IPS DF 6.9 (cell line): ENCODE measurements at regions not wholly inside any gene's neighbourhood (a gene's known extent, or its start where the extent isn't known, plus 50 kb on each side); places are given as distances from the start of the nearest gene placed in this dataset.

Source experiments
- DNase-seq: peaks from one replicate; pipeline ENCODE4 v3.0.0-alpha.2; 2013; ENCODE audit warnings: low read depth, low spot score
- H3K27ac ChIP-seq: one replicate; pipeline ENCODE4 v1.5.1; 2013; ENCODE audit warnings: low read length, control low read depth
- H3K27me3 ChIP-seq: 2 replicates; pipeline ENCODE4 v1.6.1; 2013; ENCODE audit warnings: mild to moderate bottlenecking, low read length; ENCODE audit not compliant: control insufficient read depth, insufficient read depth
- H3K36me3 ChIP-seq: 2 replicates; pipeline ENCODE4 v1.6.1; 2013; ENCODE audit warnings: low read length; ENCODE audit not compliant: control insufficient read depth, insufficient read depth
- H3K4me1 ChIP-seq: 2 replicates; pipeline ENCODE4 v1.6.1; 2013; ENCODE audit warnings: low read length; ENCODE audit not compliant: control insufficient read depth, insufficient read depth
- H3K4me3 ChIP-seq: 2 replicates; pipeline ENCODE4 v1.5.1; 2013; ENCODE audit warnings: mild to moderate bottlenecking, low read length
- H3K9me3 ChIP-seq: 2 replicates; pipeline ENCODE4 v1.6.1; 2013; ENCODE audit warnings: low read length, inconsistent platforms; ENCODE audit not compliant: control insufficient read depth, insufficient read depth
- WGBS: extraction: QIAGEN DNeasy Blood & Tissue Kit; methylation state at CpG from one replicate; pipeline ENCODE4 v1.1.7; 2013; ENCODE audit warnings: mixed read lengths, missing lambda C conversion rate; ENCODE audit not compliant: insufficient read length, insufficient coverage; 5-methylcytosine and 5-hydroxymethylcytosine counted together

GRCh38 chr18:24663026-24663425 lies 202.6 kb downstream of the HRH4 start:
- Histone ChIP-seq H3K27me3 (no peaks in the 10 kb centered on the region), H3K27ac (no peak overlapping the region), H3K9me3 (no peaks in the 10 kb centered on the region), H3K4me3 (no peak overlapping the region), H3K4me1 (no peaks in the 10 kb centered on the region; the same call in 1 of the 2 replicates), H3K36me3 (no peaks in the 10 kb centered on the region)
- WGBS, result no CpG with 5 or more reads among the region's 5 CpGs
- DNase-seq, result no peak

DNA sequence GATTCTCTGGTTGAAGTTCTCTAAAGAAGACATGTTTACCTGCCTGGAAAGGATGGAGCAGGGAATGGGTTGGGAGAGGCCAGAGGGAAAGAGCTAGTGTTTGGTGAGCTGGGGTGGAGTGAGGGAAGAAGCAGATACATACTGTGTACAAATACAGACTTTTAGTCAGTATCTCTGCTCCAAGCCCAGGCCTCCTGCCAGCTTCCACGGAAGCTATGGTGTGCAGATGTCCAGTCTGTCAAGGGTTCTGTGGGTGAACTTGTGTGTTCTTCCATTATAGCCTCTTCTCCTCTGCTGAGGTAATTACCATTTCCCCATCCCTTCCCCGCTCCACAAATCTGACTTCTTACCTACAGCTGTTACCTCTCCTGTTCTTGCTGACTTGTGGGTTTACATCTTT lies 208.6 kb downstream of the HRH4 start:
- no CpG with 5 or more reads among the region's 2 CpGs for WGBS
- no peaks in the 10 kb centered on the region for H3K27me3 ChIP-seq
- no peak overlapping the region for H3K27ac ChIP-seq
- no peaks in the 10 kb centered on the region for H3K36me3 ChIP-seq
- H3K4me3 ChIP-seq, result no peak overlapping the region
- H3K4me1 ChIP-seq, result no peaks in the 10 kb centered on the region
- no peaks in the 10 kb centered on the region for H3K9me3 ChIP-seq
- no peak for DNase-seq

DNA sequence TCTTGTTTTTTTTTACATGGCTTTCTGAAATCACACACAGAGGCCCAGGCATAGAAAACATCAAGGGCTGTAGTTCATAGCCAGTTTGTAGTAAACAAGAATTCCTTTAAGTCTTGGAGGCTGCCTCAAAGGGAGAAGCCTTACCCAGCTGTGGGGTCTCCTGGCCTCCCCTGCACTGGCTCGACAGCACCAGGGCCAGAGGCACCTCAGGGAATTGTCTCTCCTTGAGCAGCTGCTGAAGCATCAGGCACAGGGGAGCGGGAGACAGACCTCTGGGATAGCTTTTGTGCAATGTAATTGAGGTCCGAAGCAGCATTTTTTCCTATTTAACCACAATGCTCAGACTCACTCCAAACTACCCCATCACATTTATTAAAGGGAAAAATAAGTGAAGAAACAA lies 209.1 kb downstream of the HRH4 start:
- Histone ChIP-seq H3K4me3 (no peak overlapping the region), H3K36me3 (no peaks in the 10 kb centered on the region), H3K4me1 (no peaks in the 10 kb centered on the region), H3K27me3 (no peaks in the 10 kb centered on the region), H3K9me3 (no peaks in the 10 kb centered on the region), H3K27ac (no peak overlapping the region)
- WGBS, result no CpG with 5 or more reads among the region's 3 CpGs
- DNase-seq, result no peak

DNA sequence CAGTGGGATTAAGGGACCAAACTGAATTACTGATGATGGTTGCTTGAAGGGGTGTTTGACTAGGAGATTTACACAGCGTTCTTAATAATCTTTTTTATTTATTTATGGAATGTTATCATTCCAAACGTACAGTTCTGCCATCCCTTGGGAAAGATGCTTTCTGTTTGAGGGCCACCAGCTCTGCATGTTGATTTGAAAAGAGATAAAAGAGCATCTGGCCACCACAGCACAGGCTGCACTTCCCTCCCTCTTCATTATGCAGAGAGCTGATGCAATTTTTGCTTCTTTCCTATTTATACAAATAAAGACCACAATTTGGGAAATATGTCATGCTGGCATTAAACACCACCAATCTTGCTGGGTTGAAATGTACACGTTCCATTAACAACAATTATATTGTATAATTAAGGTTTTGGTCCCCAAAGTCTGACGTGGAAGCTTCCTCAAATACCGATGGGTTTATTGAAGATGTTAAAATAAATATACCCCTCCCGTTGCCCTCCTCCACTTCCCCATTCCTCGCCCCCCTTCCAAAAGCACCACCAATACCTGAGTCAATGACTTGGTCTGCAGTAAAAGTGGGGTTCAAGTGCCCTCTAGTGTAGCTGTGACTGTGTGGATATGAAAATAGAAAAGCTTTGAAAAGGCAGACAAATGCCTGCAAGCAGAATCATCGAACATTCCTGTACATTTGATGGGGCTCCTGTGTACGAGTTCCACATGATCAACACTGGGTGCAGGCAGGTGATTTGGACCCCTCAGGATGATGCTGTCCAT lies 211.9 kb downstream of the HRH4 start:
- Histone ChIP-seq H3K4me3 (no peak overlapping the region), H3K27ac (no peak overlapping the region), H3K27me3 (no peaks in the 10 kb centered on the region), H3K4me1 (no peaks in the 10 kb centered on the region), H3K36me3 (no peaks in the 10 kb centered on the region), H3K9me3 (no peaks in the 10 kb centered on the region)
- no peak for DNase-seq
- WGBS, result no CpG with 5 or more reads among the region's 9 CpGs

GRCh38 chr18:24674200-24674599 lies 213.8 kb downstream of the HRH4 start:
- Histone ChIP-seq H3K27me3 (no peaks in the 10 kb centered on the region), H3K36me3 (no peaks in the 10 kb centered on the region), H3K4me3 (no peak overlapping the region), H3K9me3 (no peaks in the 10 kb centered on the region), H3K27ac (no peak overlapping the region), H3K4me1 (no peaks in the 10 kb centered on the region)
- WGBS, result no CpG with 5 or more reads among the region's 4 CpGs
- DNase-seq, result no peak

GRCh38 chr18:24674605-24675004 lies 214.2 kb downstream of the HRH4 start:
- Histone ChIP-seq H3K4me1 (no peaks in the 10 kb centered on the region), H3K9me3 (no peaks in the 10 kb centered on the region), H3K36me3 (no peaks in the 10 kb centered on the region), H3K4me3 (no peak overlapping the region), H3K27me3 (no peaks in the 10 kb centered on the region), H3K27ac (no peak overlapping the region)
- no peak for DNase-seq
- no CpG with 5 or more reads among the region's 3 CpGs for WGBS

GRCh38 chr18:24677011-24677410 lies 216.6 kb downstream of the HRH4 start:
- no peaks in the 10 kb centered on the region for H3K36me3 ChIP-seq
- no peak overlapping the region for H3K4me3 ChIP-seq
- no peaks in the 10 kb centered on the region for H3K9me3 ChIP-seq
- H3K27ac ChIP-seq, result no peak overlapping the region
- DNase-seq, result no peak
- H3K4me1 ChIP-seq, result no peaks in the 10 kb centered on the region
- no CpG with 5 or more reads among the region's 1 CpG for WGBS
- H3K27me3 ChIP-seq, result no peaks in the 10 kb centered on the region

DNA sequence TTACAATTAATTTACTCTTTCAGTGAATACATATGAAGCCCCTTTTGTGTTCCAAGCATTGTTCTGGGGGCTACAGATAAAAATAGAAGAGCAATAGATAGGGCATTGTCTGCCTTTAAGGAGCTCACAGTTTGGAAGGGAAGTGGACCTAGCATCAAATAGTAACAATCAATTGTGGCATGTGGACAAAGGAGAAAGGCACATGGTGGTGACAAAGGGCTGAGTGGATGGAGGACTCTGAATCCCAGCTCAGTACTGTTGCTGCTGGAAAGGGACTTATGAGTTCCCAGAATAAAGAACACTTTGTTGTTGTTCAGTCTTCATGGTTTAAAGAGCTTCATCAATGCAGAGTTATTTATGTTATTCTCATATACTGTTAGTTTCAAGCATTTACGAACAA lies 217.7 kb downstream of the HRH4 start:
- Histone ChIP-seq H3K27ac (no peak overlapping the region), H3K27me3 (no peaks in the 10 kb centered on the region), H3K4me3 (no peak overlapping the region), H3K4me1 (no peaks in the 10 kb centered on the region), H3K9me3 (no peaks in the 10 kb centered on the region), H3K36me3 (no peaks in the 10 kb centered on the region)
- no peak for DNase-seq
- WGBS, result no CpG with 5 or more reads among the region's 1 CpG

DNA sequence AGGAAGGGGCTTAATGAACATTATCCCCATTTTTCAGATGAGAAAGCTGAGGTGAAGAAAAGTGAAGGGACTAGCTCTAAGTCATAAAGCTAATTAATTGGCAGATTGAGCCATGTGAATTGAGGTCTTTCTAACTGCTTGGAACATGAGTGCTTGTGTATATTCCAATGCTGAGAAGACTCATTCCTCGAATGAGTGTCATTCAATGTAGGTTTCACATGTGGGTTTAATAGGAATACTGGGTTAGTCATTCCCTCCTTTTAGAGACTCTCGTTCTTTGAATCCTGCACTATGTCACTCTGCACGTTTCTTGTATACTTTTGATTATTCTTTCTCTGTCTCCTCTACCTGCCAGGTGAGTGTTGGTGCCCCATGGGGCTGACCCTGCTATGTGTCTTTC lies 218.2 kb downstream of the HRH4 start:
- no peak overlapping the region for H3K27ac ChIP-seq
- DNase-seq, result no peak
- WGBS, result no CpG with 5 or more reads among the region's 3 CpGs
- no peaks in the 10 kb centered on the region for H3K9me3 ChIP-seq
- H3K4me1 ChIP-seq, result no peaks in the 10 kb centered on the region
- H3K36me3 ChIP-seq, result no peaks in the 10 kb centered on the region
- no peak overlapping the region for H3K4me3 ChIP-seq
- no peaks in the 10 kb centered on the region for H3K27me3 ChIP-seq

DNA sequence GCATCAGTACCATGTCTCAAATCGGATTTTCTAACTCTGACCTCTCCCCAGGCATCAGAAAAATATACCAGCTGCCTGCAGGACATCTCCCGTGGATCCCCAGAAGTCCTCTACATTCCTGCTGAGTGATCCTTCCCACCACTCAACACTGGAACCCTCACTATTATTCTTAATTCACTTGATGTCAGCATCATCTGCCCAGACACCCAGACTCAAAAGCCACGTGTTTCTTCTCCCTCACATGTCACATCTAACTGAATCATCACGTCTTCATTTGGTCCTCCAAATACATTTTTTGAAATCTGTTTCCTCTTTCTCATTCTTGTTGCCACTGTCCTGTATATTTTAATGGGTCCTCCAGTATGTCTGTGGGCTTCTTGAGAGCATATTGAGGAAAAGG lies 218.6 kb downstream of the HRH4 start:
- H3K27ac ChIP-seq, result no peak overlapping the region
- H3K4me3 ChIP-seq, result no peak overlapping the region
- WGBS, result no CpG with 5 or more reads among the region's 4 CpGs
- H3K9me3 ChIP-seq, result no peaks in the 10 kb centered on the region
- H3K4me1 ChIP-seq, result no peaks in the 10 kb centered on the region
- no peaks in the 10 kb centered on the region for H3K27me3 ChIP-seq
- DNase-seq, result no peak
- H3K36me3 ChIP-seq, result no peaks in the 10 kb centered on the region

- peak; percentile 41 for DNase-seq
- WGBS, result no CpG with 5 or more reads among the region's 1 CpG
- no peak overlapping the region for H3K4me3 ChIP-seq
Observed at GRCh38 chr18:24683925-24684324, 223.5 kb downstream of the HRH4 start.

More at GRCh38 chr18:24683925-24684324, 223.5 kb downstream of the HRH4 start:
- H3K27me3 ChIP-seq, result no peaks in the 10 kb centered on the region
- no peaks in the 10 kb centered on the region for H3K4me1 ChIP-seq
- no peak overlapping the region for H3K27ac ChIP-seq
- no peaks in the 10 kb centered on the region for H3K9me3 ChIP-seq
- no peaks in the 10 kb centered on the region for H3K36me3 ChIP-seq
